Mesothelial cell of epicardium (in vitro differentiated cells): ENCODE measurements at regions not wholly inside any gene's neighbourhood (a gene's known extent, or its start where the extent isn't known, plus 50 kb on each side); places are given as distances from the start of the nearest gene placed in this dataset.
"Not testable (repeated sequence)": the region's sequence is repeated elsewhere in the genome, so short reads cannot be mapped to it uniquely, and the experiment has no call there.

ENCODE experiments used
- DNase-seq, 2 experiments: peaks; one replicate each; pipeline ENCODE4 v3.0.0; 2021; ENCODE audit warnings: low spot score in 2 of 2; ENCODE audit not compliant: unreplicated experiment in 2 of 2
- H3K27ac Mint-ChIP-seq: 2 replicates; pipeline ENCODE4 v1.8.0; 2021; ENCODE audit warnings: mixed read lengths
- H3K27me3 Mint-ChIP-seq: 2 replicates; pipeline ENCODE4 v1.8.0; 2021; ENCODE audit warnings: low read depth, mixed read lengths
- H3K36me3 Mint-ChIP-seq: 2 replicates; pipeline ENCODE4 v1.8.0; 2021; ENCODE audit warnings: mixed read lengths
- H3K4me1 Mint-ChIP-seq: 2 replicates; pipeline ENCODE4 v1.8.0; 2021; ENCODE audit warnings: mixed read lengths
- H3K4me3 Mint-ChIP-seq: 2 replicates; pipeline ENCODE4 v1.8.0; 2021; ENCODE audit warnings: mild to moderate bottlenecking, moderate library complexity, mixed read lengths
- H3K9me3 Mint-ChIP-seq: 2 replicates; pipeline ENCODE4 v1.8.0; 2021; ENCODE audit warnings: mixed read lengths
- TF ChIP-seq, protein P1 (sequence below): fragments of 200-600 bp; sonication (generic); IDR thresholded peaks from one replicate; pipeline ENCODE4 v1.5.0; 2021; ENCODE audit warnings: antibody characterized with exemption; ENCODE audit not compliant: unreplicated experiment

DNA sequence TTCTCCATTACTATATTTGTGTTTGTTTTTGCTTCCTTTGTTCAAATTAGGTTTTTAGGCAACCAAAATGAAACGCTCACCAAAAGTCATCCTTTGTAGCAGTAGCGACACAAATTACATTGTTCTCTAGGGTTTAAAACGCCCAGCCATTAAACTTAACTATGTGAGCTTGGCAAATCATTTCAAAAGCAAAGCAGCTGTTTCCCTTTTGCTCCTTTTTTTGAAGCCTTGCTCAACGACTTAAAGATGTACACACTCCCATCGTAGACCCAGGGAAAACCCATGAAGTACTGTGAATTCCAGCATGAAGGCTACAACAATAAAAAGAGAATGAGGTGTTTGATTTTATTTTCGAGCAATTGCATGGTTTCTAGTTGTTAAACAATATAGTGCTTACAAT is 106.7 kb downstream of the RAP2A start:
- TF ChIP-seq, protein P1, sequence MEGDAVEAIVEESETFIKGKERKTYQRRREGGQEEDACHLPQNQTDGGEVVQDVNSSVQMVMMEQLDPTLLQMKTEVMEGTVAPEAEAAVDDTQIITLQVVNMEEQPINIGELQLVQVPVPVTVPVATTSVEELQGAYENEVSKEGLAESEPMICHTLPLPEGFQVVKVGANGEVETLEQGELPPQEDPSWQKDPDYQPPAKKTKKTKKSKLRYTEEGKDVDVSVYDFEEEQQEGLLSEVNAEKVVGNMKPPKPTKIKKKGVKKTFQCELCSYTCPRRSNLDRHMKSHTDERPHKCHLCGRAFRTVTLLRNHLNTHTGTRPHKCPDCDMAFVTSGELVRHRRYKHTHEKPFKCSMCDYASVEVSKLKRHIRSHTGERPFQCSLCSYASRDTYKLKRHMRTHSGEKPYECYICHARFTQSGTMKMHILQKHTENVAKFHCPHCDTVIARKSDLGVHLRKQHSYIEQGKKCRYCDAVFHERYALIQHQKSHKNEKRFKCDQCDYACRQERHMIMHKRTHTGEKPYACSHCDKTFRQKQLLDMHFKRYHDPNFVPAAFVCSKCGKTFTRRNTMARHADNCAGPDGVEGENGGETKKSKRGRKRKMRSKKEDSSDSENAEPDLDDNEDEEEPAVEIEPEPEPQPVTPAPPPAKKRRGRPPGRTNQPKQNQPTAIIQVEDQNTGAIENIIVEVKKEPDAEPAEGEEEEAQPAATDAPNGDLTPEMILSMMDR = no peak
- Mint-ChIP-seq H3K27me3 (no peaks in the 10 kb centered on the region), H3K4me3 (no peak overlapping the region), H3K4me1 (peaks cover 4% of the 10 kb centered on the region), H3K27ac (no peak overlapping the region), H3K9me3 (no peaks in the 10 kb centered on the region), H3K36me3 (no peaks in the 10 kb centered on the region)
- no peak for DNase-seq

DNA sequence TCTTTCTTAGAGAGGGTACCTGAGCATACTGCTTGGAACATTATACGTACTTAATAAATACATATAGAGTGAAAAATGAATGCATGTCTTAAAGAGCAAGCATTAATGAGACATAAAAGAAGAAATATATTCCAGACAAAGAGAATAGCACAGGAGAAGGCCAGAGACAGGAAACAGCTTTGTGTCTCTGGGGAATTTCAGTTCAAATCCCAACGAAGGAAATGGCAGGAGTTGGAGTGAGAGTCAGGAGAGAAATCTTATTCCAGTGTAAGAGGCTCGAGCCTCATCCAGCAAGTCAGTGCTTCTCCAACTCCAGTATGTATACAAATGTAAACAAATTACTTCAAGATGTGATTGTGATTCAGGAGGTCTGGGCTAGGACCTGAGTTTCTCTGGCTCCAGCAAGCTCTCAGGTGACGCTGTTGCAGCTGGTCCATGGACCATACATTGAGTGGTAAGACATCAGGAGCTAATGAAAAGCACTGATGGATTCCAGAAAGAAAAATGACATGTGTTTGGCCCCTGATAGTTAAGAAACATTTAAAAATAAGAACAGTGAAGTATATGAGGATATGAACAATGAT is 108.2 kb downstream of the RAP2A start:
- Mint-ChIP-seq H3K4me3 (no peak overlapping the region), H3K4me1 (peaks cover 4% of the 10 kb centered on the region), H3K27me3 (peaks cover 4% of the 10 kb centered on the region), H3K36me3 (no peaks in the 10 kb centered on the region), H3K9me3 (no peaks in the 10 kb centered on the region), H3K27ac (no peak overlapping the region)
- TF ChIP-seq, protein P1 = no peak
- no peak for DNase-seq

DNA sequence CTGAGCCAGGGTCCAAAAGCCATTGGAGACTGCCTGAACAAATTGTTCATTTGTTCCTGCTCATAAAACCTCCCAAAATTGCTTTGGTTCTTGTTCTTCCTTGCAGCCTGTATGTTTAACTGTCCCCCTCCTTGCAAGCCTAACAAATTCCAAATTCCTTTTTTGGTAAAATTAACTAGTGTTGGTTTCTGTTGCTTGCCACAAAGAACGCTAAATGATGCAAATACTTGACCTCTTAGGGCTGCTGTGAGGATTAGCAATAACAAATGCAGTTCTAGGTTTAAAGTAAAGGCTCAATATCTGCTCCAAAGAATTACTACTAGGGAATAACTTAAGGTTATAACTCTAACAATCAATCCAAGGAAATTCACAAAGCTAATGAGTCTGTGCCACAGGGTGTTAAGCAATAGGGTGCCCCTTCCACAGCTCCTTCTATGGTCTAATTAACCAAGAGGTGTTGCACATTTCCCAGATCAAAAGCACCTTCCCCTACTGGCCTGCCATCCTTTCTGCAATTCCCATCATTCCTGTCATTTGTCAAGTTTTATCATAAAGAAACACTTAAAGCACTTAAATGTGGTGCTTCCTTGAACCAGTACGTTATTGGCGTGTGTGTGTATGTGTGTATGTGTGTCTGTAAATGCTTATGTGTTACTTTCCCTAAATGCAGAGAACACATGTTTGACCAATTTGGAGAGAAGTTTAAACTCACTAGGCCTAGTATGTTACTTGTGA is 110.2 kb downstream of the RAP2A start:
- DNase-seq = no peak
- Mint-ChIP-seq H3K9me3 (no peaks in the 10 kb centered on the region), H3K4me3 (no peak overlapping the region), H3K4me1 (peaks cover 4% of the 10 kb centered on the region), H3K27me3 (peaks cover 4% of the 10 kb centered on the region), H3K36me3 (no peaks in the 10 kb centered on the region), H3K27ac (no peak overlapping the region)
- TF ChIP-seq, protein P1 = no peak

DNA sequence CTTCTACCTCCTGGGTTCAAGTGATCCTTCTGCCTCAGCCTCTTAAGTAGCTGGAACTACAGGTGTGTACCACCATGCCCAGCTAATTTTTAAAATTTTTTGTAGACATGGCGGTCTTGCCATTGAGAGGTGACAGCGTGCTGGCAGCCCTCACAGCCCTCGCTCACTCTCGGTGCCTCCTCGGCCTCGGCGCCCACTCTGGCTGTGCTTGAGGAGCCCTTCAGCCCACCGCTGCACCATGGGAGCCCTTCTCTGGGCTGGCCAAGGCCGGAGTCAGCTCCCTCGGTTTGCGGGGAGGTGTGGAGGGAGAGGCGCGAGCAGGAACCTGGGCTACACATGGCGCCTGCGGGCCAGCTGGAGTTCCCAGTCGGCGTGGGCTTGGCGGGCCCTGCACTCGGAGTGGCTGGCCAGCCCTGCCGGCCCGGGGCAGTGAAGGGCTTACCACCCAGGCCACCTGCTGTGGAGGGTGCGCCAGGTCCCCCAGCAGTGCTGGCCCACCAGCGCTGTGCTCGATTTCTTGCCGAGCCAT is 111.1 kb downstream of the RAP2A start:
- not testable (repeated sequence) for H3K4me3 Mint-ChIP-seq, H3K36me3 Mint-ChIP-seq, H3K9me3 Mint-ChIP-seq, H3K27me3 Mint-ChIP-seq, H3K27ac Mint-ChIP-seq, DNase-seq, H3K4me1 Mint-ChIP-seq

DNA sequence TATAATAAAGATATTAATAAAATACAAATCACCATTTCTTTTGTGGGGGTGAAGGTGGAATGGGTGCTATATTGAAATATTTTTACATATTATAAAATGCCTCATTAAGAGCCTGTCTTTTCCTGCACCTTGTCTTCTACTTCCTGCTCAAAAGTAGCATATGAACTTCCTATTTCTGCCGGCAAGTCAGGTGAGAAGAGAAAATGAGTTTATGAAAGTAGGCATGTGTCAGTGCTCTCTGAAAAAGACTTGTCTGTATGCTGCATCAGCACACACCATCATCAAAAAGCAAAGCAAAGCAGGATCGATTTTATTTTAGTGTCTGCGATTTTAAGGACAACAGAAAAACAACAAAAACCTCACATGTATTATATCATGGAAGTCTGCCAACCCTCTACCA is 114.2 kb downstream of the RAP2A start:
- Mint-ChIP-seq H3K36me3 (no peaks in the 10 kb centered on the region), H3K27ac (no peak overlapping the region), H3K9me3 (no peaks in the 10 kb centered on the region), H3K4me1 (no peaks in the 10 kb centered on the region), H3K27me3 (peaks cover 4% of the 10 kb centered on the region), H3K4me3 (no peak overlapping the region)
- no peak for DNase-seq
- TF ChIP-seq, protein P1 = no peak

DNA sequence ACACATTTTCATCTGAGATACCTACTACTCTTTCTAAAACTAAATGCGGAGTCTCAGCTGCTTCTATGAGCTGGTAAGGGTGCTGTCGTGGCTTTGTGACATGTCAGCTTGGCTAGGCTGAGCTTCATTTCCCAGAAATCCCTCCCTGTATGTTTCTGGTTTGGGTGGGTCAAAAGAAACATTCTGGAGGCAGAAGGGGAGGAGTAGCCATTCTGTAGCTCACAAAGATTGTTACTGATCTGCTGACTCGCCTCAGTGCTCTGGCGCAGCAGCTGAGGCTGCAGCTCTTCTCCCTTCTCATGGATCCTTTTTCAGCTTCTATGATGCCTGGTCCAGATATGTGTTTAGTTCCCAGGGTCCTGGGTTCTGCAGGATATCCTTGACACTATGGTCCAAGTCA is 114.7 kb downstream of the RAP2A start:
- no peaks in the 10 kb centered on the region for H3K36me3 Mint-ChIP-seq
- H3K27me3 Mint-ChIP-seq = peaks cover 4% of the 10 kb centered on the region
- H3K4me1 Mint-ChIP-seq = no peaks in the 10 kb centered on the region
- H3K9me3 Mint-ChIP-seq = no peaks in the 10 kb centered on the region
- TF ChIP-seq, protein P1 = no peak
- no peak overlapping the region for H3K4me3 Mint-ChIP-seq
- DNase-seq = no peak
- no peak overlapping the region for H3K27ac Mint-ChIP-seq
